22Rv1 (cell line): ENCODE measurements at regions not wholly inside any gene's neighbourhood (a gene's known extent, or its start where the extent isn't known, plus 50 kb on each side); places are given as distances from the start of the nearest gene placed in this dataset.

Experiments used
- ZFX ChIP-seq: fragments of 450-650 bp; IDR thresholded peaks from 2 replicates; pipeline ENCODE4 v1.6.1; 2017; ENCODE audit warnings: antibody characterized with exemption, borderline replicate concordance
- TF ChIP-seq, protein P1 (sequence below): fragments of 450-650 bp; IDR thresholded peaks from 2 replicates; pipeline ENCODE4 v1.5.1; 2017; ENCODE audit warnings: mild to moderate bottlenecking

DNA sequence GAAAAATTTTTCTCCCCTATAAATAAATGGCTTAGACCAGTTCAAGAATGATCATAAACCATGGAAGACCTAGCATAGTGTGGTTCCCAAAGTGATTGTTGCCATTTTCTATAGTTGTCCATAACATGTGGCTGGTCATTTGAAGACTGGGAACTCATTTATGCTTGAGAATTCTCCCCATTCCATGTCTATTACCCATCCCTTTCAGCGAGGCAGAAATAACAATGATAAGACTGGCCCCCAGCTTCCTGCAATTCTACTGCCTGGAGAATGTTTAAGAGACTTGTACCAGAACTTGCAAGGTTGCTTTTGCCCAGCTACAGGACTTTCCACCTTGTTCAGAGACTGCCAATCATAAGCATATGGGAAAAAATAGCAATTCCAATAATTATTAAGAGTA lies 146.5 kb upstream of the CDH11 start:
- TF ChIP-seq, protein P1, sequence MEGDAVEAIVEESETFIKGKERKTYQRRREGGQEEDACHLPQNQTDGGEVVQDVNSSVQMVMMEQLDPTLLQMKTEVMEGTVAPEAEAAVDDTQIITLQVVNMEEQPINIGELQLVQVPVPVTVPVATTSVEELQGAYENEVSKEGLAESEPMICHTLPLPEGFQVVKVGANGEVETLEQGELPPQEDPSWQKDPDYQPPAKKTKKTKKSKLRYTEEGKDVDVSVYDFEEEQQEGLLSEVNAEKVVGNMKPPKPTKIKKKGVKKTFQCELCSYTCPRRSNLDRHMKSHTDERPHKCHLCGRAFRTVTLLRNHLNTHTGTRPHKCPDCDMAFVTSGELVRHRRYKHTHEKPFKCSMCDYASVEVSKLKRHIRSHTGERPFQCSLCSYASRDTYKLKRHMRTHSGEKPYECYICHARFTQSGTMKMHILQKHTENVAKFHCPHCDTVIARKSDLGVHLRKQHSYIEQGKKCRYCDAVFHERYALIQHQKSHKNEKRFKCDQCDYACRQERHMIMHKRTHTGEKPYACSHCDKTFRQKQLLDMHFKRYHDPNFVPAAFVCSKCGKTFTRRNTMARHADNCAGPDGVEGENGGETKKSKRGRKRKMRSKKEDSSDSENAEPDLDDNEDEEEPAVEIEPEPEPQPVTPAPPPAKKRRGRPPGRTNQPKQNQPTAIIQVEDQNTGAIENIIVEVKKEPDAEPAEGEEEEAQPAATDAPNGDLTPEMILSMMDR: no peak
- no peak for TF ChIP-seq ZFX
